ENCODE measurements at regions not wholly inside any gene's neighbourhood (a gene's known extent, or its start where the extent isn't known, plus 50 kb on each side); places are given as distances from the start of the nearest gene placed in this dataset.
A peak's percentile ranks its signal among the peaks of the same experiment; 100 is the strongest.
"Not testable (repeated sequence)": the region's sequence is repeated elsewhere in the genome, so short reads cannot be mapped to it uniquely, and the experiment has no call there.

DNA sequence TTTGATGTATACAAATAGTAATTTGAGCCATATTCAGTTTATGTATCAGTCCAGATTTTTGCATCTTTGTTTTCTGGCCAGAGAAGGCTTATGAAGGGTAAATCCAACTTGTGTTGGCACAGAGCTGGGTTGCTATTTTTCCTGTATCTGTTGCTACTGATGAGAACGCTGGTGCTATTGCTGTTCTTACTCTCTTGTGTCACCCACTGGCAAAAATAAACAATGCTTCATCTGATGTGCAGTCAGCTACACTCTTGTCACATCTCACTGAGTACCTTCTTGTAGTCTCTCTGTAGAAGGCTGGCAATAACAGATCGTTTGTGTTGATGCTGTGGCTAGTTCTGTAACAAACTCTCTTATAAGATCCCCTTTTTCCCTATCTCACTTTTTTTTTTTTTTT is 323.4 kb downstream of the CDH19 start:
- peak; percentile 71 for DNase-seq (ENCODE audit: low spot score)

DNA sequence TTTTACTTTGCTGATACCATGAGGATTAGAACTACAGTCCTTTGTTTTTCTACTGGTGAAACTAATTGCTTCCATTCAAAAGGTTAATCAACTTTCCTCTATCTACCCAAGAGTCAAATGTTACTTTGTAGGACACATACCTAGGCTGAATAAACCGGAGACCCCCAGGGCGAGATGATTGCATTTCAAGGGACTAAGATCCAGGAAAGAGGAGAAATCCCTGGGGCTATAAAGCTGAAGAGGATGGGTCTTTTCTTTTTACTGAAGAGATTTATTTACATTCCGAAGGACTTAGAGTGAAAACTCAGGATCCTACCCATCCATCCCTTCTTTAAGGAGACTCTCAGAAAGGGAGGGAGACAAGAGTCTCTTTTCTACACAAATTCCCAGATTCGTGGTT is 331.9 kb downstream of the CDH19 start:
- no peak for DNase-seq (ENCODE audit: low spot score)

DNA sequence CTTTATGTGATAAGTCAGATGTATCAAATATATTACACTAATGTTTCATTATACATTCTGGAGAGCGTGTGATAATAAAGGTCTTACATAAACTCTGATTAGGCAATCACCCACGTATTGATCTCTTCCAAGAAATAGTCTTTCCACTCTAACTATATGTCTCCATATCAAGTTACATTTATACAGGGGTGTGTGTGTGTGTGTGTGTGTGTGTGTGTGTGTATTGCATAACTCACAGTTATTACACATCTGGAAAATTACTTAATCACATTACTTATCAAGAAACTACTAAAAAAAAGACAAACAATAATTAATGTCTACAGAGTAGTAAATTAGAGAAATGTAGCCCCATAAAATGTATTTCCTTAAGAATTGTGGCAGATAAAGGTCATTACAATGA is 339.8 kb downstream of the CDH19 start:
- DNase-seq (ENCODE audit: low spot score) = no peak

DNA sequence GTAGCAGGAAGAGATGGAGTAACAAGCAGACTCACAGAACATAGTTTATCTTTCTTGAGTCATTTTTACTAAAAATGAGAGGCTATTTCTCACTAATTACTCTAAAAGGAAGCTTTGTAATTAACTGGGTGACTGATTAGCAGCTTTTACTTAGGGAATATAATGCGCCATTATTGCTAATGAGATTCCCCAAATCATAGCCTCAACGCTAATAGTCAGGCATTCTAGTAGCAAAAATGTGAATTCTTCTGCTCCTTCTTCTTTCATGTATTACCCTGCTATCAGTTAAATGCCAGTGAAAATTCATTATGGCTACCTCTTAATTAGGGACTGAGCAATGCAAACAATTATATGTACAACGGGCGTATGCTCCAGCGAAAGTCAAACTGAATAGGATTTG is 349.8 kb downstream of the CDH19 start:
- DNase-seq (ENCODE audit: low spot score) = no peak

DNA sequence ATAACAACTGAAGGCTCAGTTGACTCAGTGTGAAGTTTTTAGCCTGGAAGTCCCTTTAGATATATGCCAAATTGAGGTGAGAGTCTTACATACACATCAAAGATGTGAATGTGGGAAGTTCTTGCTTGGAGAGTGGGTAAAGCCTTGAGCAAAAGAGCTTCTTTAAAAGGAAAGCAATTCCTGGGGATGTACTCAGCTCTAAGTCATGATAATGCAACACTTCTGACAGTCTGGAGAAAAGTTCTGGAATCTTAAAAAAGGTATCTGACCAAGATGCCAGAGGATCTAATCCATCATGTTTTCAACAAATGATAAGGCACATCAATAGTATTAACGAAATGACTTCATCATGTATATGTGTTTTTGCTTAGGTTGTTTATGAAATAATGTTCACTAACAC is 351.2 kb downstream of the CDH19 start:
- no peak for DNase-seq (ENCODE audit: low spot score)

DNA sequence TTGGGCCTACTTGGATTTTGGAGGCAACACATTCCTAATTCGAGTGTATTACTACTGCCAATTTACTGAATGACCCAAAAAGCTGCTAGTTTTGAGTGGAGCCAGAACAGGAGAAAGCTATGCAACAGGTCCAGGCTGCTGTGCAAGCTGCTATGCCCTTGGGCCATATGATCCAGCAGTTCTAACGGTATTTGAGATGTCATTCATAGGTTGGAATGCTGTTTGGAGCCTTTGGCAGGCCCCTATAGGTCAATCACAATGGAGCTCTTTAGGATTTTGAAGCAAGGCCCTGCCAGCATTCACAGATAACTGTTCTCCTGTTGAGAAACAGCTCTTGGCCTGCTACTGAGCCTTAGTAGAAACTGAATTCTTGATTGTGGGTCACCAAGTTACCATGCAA is 368.7 kb downstream of the CDH19 start:
- DNase-seq (ENCODE audit: low spot score) = no peak

DNA sequence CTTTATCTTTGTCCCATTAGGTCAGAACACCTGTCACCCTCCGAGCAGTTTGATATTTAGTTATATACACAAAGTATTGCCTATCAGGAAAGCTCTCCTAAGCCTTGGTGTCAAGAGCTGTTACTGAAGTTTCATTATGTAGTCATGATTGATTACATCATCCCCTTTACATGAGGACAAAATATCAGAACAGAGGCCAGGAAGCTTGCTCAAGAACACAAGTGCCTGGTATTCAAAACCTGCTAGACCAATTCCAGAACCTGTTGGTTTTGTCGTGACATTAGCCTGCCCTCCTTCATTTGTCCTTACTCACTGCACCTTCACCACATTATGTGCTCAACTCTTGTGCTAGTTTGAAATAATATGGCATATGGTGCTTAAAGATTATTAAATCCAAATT is 377.1 kb downstream of the CDH19 start:
- no peak for DNase-seq (ENCODE audit: low spot score)

DNA sequence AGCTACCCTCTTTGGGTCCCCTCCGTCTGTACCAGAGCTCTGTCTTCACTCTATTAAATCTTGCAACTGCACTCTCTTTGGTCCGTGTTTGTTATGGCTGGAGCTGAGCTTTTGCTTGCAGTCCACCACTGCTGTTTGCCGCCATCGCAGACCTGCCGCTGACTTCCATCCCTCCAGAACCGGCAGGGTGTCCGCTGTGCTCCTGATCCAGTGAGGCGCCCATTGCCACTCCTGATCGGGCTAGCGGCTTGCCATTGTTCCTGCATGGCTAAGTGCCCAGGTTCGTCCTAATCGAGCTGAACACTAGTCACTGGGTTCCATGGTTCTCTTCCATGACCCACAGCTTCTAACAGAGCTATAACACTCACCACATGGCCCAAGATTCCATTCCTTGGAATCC is 380.6 kb downstream of the CDH19 start:
- DNase-seq (ENCODE audit: low spot score) = not testable (repeated sequence)

DNA sequence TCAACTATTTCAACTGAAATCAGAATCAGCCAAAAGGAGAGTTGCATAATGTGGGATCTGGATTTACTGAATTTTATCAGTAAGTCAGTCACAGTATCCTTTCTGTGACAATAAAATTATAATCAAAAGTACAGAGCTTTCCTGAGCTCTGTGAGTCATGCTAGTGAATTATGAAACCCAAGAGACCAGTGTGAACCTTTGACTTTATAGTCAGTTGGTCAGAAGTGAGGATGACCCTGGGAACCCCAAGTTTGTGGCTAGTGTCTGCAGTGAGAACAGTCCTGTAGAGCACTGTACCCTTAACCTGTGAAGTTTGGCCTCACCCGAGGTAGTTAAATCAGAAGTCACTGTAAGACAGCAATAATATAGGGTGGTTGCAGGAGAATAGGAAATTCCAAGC is 381.7 kb downstream of the CDH19 start:
- DNase-seq (ENCODE audit: low spot score) = no peak

DNA sequence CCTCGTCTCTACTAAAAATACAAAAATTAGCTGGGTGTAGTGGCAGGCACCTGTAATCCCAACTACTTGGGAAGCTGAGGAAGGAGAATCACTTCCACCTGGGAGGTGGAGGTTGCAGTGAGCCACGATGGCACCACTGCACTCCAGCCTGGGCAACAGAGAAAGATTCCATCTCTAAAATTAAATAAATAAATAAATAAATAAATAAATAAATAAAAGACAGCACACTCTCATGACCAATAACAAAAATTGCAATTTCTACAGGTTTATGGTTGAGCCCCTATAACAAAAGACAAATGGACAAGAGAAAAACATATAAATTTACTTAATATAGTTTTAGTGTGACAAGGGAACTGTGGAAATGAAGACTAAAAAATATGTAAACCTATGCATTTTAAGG is 384.1 kb downstream of the CDH19 start:
- no peak for DNase-seq (ENCODE audit: low spot score)

DNA sequence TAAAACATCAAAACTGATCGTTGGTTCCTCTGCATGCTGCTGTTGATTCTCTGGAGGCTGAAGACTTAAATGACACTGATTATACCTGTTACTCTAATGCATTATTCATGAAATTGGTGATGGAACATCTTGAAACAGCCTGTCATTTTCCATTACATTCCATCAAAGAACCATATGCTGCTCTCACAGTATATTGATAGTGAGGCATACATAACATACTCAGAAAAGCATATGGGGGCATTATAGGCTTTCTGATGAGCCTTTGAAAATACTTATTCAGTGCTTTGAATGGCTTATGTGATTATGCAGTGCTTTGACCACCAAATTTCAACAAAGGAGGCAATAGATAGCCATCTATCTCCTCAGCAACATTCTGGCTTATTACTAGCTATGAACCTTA is 392.1 kb downstream of the CDH19 start:
- no peak for DNase-seq (ENCODE audit: low spot score)

DNA sequence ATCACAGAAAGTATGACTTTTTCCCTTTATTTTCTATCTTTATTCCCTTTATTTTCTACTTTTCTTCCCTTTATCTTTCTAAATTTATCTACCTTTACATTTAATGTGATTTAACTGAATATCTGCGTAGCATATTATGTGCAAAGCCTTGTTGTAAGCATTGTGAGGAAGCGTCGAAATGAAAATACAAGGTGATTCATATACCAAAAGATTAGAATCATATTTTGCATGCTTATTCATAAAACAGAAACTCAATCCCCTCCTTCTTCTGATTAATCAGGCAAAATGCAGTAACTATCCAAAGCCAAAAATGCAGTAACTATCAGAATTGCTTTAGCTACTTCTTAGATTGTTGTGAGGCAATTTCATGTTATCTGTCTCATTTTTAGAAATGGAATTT is 393.0 kb downstream of the CDH19 start:
- no peak for DNase-seq (ENCODE audit: low spot score)

DNA sequence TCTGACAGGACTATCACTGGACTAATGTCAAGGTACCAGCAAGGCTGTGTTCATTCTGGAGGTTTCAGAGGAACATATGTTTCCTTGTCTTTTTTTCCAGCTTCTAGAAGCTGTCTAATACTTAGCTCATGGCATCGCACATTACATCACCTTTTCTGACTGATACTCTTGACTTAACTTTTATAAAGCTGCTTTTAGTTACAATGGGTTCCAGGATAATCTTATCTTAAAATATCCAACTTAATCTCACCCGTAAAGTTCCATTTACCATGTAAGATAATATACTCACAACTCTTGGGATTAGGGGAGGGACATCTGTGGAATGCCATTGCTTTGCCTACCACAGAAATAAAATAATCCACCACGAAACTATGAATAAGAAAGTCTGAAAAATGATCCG is 394.2 kb downstream of the CDH19 start:
- no peak for DNase-seq (ENCODE audit: low spot score)

DNA sequence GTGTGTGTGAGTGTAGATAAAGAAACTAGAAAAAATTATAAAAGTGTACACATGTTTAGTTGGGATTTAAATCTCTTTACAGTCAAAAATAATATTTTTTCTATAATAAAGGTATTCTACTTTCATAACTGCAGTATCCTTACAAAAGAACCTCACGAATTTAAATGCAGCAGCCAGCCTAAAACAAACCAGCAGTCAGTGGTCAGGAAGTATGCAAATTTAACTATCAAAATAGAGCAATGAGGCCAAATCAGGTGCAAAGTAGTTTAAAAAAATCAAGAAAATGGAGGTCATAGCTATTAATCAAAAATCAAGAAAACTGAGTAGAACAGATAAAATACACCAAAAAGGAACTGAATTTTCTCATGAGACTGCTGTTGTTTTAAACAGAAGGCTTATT is 407.1 kb downstream of the CDH19 start:
- no peak for DNase-seq (ENCODE audit: low spot score)

DNA sequence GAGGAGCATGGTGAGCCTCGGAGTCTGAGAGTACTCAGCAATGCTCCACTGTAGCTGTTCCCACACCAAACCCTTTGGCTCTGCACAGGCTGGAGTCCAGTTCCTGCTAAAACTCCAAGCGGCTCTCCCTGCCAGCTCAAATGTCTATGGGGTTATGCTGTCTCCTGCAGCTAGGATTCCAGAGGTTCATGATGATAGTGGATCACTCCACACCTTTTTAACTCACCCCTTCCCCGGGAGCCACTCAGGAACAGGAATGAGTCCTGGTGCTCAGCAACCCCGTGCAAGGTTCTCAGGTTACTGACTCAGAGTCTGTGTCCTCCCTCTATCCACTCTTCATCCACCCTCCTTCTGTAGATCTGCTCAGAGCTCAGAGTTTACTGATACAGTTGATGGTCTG is 410.0 kb downstream of the CDH19 start:
- DNase-seq (ENCODE audit: low spot score) = no peak

DNA sequence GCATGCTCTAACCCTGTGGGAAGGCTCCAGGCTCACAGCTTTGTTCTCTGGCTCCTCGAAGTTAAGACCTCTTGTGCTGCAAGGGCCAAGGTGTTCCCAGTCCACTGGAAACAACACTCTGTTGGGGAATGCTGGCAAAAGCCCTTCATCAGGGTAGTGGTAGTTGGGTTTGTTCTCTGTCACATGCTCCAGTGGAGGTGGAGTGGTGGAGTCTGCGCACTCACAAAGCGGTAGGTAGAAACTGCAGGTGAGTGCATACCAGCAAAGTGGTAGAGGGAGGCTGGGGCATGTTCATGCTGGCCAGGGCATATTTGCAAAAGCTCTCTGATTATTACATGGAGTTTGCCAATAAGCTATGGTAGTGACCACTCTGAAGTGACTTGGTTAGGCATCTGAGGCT is 410.5 kb downstream of the CDH19 start:
- DNase-seq (ENCODE audit: low spot score) = no peak

DNA sequence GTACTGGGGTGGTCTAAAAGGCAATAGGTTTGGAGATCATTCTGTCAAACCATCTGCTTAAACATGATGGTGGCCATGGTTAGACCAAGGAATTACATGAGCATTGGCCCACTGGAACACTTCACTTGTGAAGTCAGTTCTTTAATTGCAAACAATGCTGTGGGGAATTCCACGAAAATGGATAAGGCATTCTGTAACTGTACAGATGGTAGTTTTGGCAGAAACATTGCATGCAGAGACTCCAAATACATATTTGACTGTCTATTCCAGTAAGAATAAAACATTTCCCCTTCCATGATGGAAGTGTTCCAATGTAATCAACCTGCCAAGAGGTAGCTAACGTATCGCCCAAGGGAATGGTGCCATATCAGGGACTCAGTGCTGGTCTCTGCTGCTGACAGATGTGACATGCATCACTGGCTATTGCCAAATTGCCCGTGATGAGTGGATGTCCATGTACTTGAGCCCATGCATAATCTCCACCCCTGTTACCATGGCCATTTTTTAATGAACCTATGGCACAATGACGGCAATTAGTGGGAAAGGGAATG is 417.9 kb downstream of the CDH7 start:
- peak; percentile 15 for DNase-seq (ENCODE audit: low spot score)

DNA sequence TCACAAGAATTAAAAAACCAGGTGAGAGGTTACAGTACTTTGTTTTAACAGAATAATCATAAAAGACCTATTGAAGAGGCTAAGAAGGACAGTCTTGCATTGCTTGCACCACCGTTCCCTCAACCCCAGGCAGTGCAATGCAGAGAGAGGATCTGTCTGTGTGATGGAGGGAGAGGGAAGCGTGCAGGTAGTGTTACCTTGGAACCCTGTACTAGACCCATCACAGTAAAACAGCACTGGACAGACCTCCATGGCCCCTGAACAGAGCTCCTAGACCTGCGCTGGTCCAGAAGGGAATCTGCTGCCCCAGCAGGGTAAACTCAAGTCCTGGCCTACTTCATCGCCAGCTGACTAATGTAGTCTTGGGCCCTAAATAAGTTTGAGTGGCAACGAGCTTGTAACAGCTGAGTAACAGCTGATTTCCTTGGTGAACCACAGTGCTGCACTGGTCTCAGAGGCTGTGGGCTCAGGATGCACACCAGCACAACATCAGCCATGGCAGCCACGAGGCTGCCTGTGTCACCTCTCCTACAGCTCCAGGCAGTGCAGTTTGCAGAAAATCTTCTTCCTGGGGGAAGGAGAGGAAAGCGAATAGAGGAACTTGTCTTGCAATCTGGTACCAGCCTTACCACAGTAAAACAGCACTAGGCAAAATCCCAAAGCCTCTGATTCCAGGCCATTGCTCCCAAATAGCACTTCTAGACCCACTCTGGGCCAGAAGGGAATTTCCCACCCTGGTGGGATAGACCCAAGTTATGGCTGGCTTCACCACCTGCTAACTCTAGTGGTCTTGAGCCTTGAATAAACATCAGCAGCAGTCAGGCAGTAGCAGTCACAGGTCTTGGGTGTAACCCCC is 417.2 kb downstream of the CDH7 start:
- DNase-seq (ENCODE audit: low spot score) = no peak

DNA sequence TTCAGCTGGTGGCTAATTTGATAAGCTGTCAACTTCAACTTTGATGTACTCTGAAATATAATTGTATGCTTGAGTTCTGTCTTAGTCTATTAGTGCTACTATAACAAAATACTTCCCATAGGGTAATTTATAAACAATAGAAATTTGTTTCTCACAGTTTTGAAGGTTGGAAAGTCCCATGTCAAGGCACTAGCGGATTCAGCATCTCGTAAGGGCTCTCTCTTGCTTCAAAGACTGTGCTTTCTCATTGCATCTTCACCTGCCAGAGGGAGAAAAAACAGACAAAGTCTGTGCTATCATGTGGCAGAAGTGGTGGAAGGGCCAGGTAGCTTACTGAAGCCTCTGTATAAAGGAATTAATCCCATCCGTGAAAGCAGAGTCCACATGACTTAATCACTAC is 409.2 kb downstream of the CDH7 start:
- DNase-seq (ENCODE audit: low spot score) = no peak

DNA sequence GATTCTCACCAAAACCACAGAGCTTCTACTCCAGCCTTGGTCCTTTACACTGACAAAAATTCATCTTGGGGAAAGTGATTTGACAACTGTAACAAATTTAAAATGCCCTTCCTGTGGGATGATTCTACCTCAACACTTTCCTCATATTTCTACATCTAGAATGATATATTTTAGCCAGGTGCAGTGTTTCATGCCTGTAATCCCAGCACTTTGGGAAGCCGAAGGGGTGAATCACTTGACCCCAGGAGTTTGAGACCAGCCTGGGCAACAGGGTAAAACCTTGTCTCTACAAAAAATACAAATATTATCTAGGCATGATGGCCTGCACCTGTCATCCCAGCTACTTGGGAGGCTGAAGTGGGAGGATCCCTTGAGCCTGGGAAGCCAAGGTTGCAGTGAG is 408.6 kb downstream of the CDH7 start:
- DNase-seq (ENCODE audit: low spot score) = no peak

DNA sequence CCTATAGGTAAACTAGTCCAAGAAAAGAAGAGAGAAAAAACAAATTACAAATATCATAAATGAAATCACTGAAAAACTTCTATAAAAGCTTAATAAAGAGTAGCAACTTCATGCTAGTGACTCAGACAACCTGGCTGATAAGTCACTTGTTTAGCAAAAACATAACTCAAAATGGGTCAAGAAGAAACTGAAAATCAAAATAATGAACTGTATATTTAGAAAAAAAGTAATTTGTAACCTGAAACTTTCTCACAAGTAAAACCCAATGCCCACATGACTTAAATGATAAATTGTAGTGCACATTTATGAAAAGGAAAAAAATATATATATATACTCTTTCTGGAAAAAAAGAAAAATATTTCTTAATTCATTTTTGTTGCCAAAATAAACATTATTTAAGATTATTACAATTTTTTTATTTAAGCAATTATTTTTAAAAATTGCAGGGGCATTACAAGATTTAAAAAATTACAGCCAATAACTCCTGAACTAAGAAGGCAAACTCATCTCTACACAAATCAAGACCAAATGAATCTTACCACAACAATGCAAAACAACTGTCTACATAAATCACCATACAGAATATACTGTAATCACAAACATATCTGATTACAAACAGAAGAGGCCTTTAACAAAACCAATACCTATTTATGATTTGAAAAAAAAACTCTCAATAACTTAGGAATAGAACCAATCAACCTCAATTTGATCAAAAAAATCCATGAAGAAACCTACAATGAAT is 406.3 kb downstream of the CDH7 start:
- DNase-seq (ENCODE audit: low spot score) = no peak

DNA sequence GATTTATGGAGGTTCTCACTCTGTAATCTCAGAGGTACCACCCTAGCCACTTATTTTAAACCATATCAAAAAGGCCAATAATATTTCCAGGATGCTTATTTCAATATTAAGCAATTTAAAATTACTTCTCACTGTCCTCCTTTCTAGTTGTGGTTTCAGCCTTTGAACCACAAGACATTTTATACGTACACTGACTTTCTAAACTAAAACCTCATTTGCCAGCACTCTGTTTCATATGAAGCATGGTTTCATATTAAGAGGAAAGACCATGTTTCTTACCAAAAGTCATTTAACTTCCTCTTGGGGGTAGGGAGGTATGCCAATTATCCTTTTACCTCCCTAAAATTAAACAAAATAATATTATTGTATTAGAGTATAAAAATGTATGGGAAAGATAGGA is 399.8 kb downstream of the CDH7 start:
- no peak for DNase-seq (ENCODE audit: low spot score)

DNA sequence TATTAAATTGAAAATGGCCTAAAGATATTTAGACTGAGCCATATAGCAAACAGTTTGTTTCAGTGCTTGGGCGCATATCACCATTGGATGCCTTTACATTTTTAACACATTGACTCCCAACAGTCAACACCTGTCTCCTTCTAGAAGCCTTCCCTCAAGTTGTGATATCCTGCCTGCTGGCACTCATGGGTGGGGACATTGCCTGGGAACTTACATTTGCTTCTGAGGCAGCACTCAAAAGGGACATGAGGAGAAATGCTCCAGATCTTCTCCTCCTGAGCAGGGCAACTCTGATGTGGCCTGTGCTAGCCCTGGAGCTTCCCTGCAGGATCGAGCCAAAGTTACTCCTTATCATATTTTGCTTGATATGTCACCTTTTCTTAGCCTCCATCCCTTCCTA is 392.2 kb downstream of the CDH7 start:
- DNase-seq (ENCODE audit: low spot score) = no peak
